H9 (cell line): ENCODE measurements at regions not wholly inside any gene's neighbourhood (a gene's known extent, or its start where the extent isn't known, plus 50 kb on each side); places are given as distances from the start of the nearest gene placed in this dataset.

ENCODE experiments used
- DNase-seq: peaks from one replicate; pipeline ENCODE4 v3.0.0-alpha.2; 2017
- H2AFZ ChIP-seq: one replicate; pipeline ENCODE4 v1.6.1; 2013; ENCODE audit warnings: mild to moderate bottlenecking, low read length, control low read depth, moderate library complexity
- H2AK5ac ChIP-seq: 2 replicates; pipeline ENCODE4 v1.6.1; 2013; ENCODE audit warnings: low read length, control low read depth, mixed read lengths; ENCODE audit not compliant: insufficient read length
- H2BK120ac ChIP-seq: one replicate; pipeline ENCODE4 v1.6.1; 2013; ENCODE audit warnings: low read depth, mild to moderate bottlenecking, low read length, control low read depth, inconsistent platforms; ENCODE audit not compliant: poor library complexity, severe bottlenecking
- H2BK12ac ChIP-seq: 2 replicates; pipeline ENCODE4 v1.6.1; 2013; ENCODE audit warnings: low read length, control low read depth, mixed read lengths, low read depth; ENCODE audit not compliant: insufficient read length
- H2BK15ac ChIP-seq: 2 replicates; pipeline ENCODE4 v1.6.1; 2013; ENCODE audit warnings: low read depth, low read length, control low read depth
- H2BK20ac ChIP-seq: one replicate; pipeline ENCODE4 v1.6.1; 2013; ENCODE audit warnings: low read depth, mild to moderate bottlenecking, low read length, control low read depth, inconsistent platforms; ENCODE audit not compliant: poor library complexity, severe bottlenecking
- H2BK5ac ChIP-seq: 2 replicates; pipeline ENCODE4 v1.6.1; 2013; ENCODE audit warnings: low read length, control low read depth, mixed read lengths; ENCODE audit not compliant: insufficient read length
- H3K14ac ChIP-seq: 2 replicates; pipeline ENCODE4 v1.6.1; 2013; ENCODE audit warnings: low read length, control low read depth; ENCODE audit not compliant: insufficient read depth
- H3K18ac ChIP-seq: 2 replicates; pipeline ENCODE4 v1.6.1; 2013; ENCODE audit warnings: low read depth, mild to moderate bottlenecking, mixed read lengths, low read length, control low read depth; ENCODE audit not compliant: insufficient read length
- H3K23ac ChIP-seq: 2 replicates; pipeline ENCODE4 v1.6.1; 2013; ENCODE audit warnings: low read length, control low read depth, mixed read lengths, low read depth; ENCODE audit not compliant: insufficient read length
- H3K23me2 ChIP-seq: 2 replicates; pipeline ENCODE4 v1.6.1; 2013; ENCODE audit warnings: low read depth, mild to moderate bottlenecking, mixed read lengths, low read length, control low read depth; ENCODE audit not compliant: insufficient read length, poor library complexity, severe bottlenecking
- H3K27ac ChIP-seq: 2 replicates; pipeline ENCODE4 v1.5.1; 2013; ENCODE audit warnings: low read length, control low read depth, mixed read lengths, low read depth; ENCODE audit not compliant: insufficient read length
- H3K27me3 ChIP-seq: 2 replicates; pipeline ENCODE4 v1.6.1; 2013; ENCODE audit warnings: low read length, control low read depth, inconsistent platforms; ENCODE audit not compliant: insufficient read depth
- H3K4ac ChIP-seq: 2 replicates; pipeline ENCODE4 v1.6.1; 2013; ENCODE audit warnings: low read depth, mild to moderate bottlenecking, control low read depth, inconsistent platforms, low read length, moderate library complexity
- H3K4me1 ChIP-seq: 2 replicates; pipeline ENCODE4 v1.6.1; 2013; ENCODE audit warnings: low read length, control low read depth, inconsistent platforms; ENCODE audit not compliant: insufficient read depth
- H3K4me2 ChIP-seq: 2 replicates; pipeline ENCODE4 v1.6.1; 2013; ENCODE audit warnings: low read length, control low read depth, mixed read lengths; ENCODE audit not compliant: insufficient read length, insufficient read depth
- H3K56ac ChIP-seq: 2 replicates; pipeline ENCODE4 v1.6.1; 2013; ENCODE audit warnings: low read depth, mild to moderate bottlenecking, mixed read lengths, low read length, control low read depth; ENCODE audit not compliant: insufficient read length
- H3K79me1 ChIP-seq: 2 replicates; pipeline ENCODE4 v1.6.1; 2013; ENCODE audit warnings: low read depth, mild to moderate bottlenecking, moderate library complexity, low read length, control low read depth, inconsistent platforms; ENCODE audit not compliant: insufficient read depth, poor library complexity, severe bottlenecking
- H3K79me2 ChIP-seq: 2 replicates; pipeline ENCODE4 v1.6.1; 2013; ENCODE audit warnings: low read length, control low read depth, inconsistent platforms; ENCODE audit not compliant: insufficient read depth
- H3K9ac ChIP-seq: 2 replicates; pipeline ENCODE4 v1.6.1; 2013; ENCODE audit warnings: low read length, control low read depth, mixed read lengths; ENCODE audit not compliant: insufficient read length; ENCODE audit errors: extremely low read depth
- H3K9me3 ChIP-seq: one replicate; pipeline ENCODE4 v1.6.1; 2013; ENCODE audit warnings: low read depth, low read length, inconsistent platforms; ENCODE audit not compliant: control insufficient read depth
- H3T11ph ChIP-seq: one replicate; pipeline ENCODE4 v1.6.1; 2013; ENCODE audit warnings: mild to moderate bottlenecking, low read length, control low read depth, inconsistent platforms
- H4K20me1 ChIP-seq: one replicate; pipeline ENCODE4 v1.6.1; 2013; ENCODE audit not compliant: control insufficient read depth, insufficient read length, insufficient read depth
- H4K5ac ChIP-seq: 2 replicates; pipeline ENCODE4 v1.6.1; 2013; ENCODE audit warnings: low read depth, mild to moderate bottlenecking, mixed read lengths, low read length, control low read depth; ENCODE audit not compliant: insufficient read length
- H4K8ac ChIP-seq: replicated peaks from 2 replicates; pipeline ENCODE4 v1.6.1; 2013; ENCODE audit warnings: low read length, control low read depth, mixed read lengths, low read depth; ENCODE audit not compliant: insufficient read length
- H4K91ac ChIP-seq: 2 replicates; pipeline ENCODE4 v1.6.1; 2013; ENCODE audit warnings: low read depth, mild to moderate bottlenecking, moderate library complexity, mixed read lengths, low read length, control low read depth; ENCODE audit not compliant: insufficient read length
- H3K27ac Mint-ChIP-seq, 3 experiments: 2 replicates in 2 of 3; 3 replicates in 1 of 3; pipeline ENCODE4 v1.8.0; 2020 to 2021; ENCODE audit warnings: mixed read lengths in 3 of 3, mild to moderate bottlenecking in 1 of 3, moderate library complexity in 1 of 3
- H3K27me3 Mint-ChIP-seq: 2 replicates; pipeline ENCODE4 v1.8.0; 2021; ENCODE audit warnings: low read depth, mild to moderate bottlenecking, moderate library complexity, mixed read lengths
- H3K36me3 Mint-ChIP-seq, 3 experiments: 2 replicates in 2 of 3; 3 replicates in 1 of 3; pipeline ENCODE4 v1.8.0; 2020 to 2021; ENCODE audit warnings: low read depth in 3 of 3, mixed read lengths in 3 of 3; ENCODE audit not compliant: insufficient read depth in 1 of 3
- H3K4me1 Mint-ChIP-seq, 2 experiments: 2 replicates each; pipeline ENCODE4 v1.8.0; 2020; ENCODE audit warnings: mixed read lengths in 2 of 2
- H3K4me3 Mint-ChIP-seq, 2 experiments: 2 replicates in 1 of 2; 3 replicates in 1 of 2; pipeline ENCODE4 v1.8.0; 2020 to 2021; ENCODE audit warnings: mild to moderate bottlenecking in 2 of 2, mixed read lengths in 2 of 2, moderate library complexity in 1 of 2
- H3K9me3 Mint-ChIP-seq, 2 experiments: 2 replicates in 1 of 2; 3 replicates in 1 of 2; pipeline ENCODE4 v1.8.0; 2020; ENCODE audit warnings: mild to moderate bottlenecking in 2 of 2, mixed read lengths in 2 of 2, moderate library complexity in 1 of 2
- WGBS: extraction: QIAGEN DNeasy Blood & Tissue Kit; methylation state at CpG from one replicate; pipeline ENCODE4 v1.1.7; 2013; ENCODE audit warnings: missing lambda C conversion rate, low lambda C conversion rate, mixed read lengths; ENCODE audit not compliant: insufficient read length; ENCODE audit errors: extremely low coverage; 5-methylcytosine and 5-hydroxymethylcytosine counted together
- TF ChIP-seq, protein P1 (sequence below): fragments of 200-600 bp; sonication (generic); conservative IDR thresholded peaks from 3 replicates; pipeline ENCODE4 v1.8.0; 2021; ENCODE audit warnings: antibody characterized with exemption, mild to moderate bottlenecking

DNA sequence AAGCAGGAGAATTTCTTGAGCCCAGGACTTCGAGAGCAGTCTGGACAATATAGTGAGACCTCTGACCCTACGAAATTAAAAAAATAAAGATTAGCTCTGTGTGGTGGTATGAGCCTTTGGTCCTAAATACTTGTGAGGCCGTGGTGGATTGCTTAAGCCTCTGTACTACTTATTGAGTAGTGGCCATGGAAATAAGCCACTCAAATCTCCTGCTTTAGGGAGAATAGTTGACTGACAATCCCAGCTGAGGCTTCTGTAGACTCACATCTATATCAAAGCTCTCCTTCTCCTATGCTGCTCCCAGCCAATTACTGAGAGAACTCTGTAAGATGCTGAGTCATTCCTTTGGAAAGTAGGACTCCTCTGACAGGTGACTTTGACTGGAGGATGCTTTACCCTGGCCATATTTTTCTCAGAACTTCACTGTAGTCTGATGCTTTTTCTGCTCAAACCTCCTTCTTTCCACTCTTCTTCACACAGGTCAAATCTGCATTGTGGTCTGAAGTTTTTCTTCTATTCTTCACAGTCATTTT, 420.2 kb downstream of the SLC6A15 start:
- Histone ChIP-seq H3K4me1 (no peaks in the 10 kb centered on the region), H3K4ac (no peak overlapping the region), H2AK5ac (no peak overlapping the region), H3T11ph (no peak overlapping the region), H4K8ac (no peak overlapping the region), H4K91ac (no peak overlapping the region), H3K23me2 (no peaks in the 10 kb centered on the region), H2BK15ac (no peak overlapping the region), H3K79me1 (no peaks in the 10 kb centered on the region), H4K20me1 (no peaks in the 10 kb centered on the region), H3K18ac (no peak overlapping the region), H2BK120ac (no peak overlapping the region), H3K9ac (no peak overlapping the region), H2BK20ac (no peak overlapping the region), H3K9me3 (no peaks in the 10 kb centered on the region), H2BK12ac (no peak overlapping the region), H3K14ac (no peak overlapping the region), H2AFZ (no peak overlapping the region), H2BK5ac (no peak overlapping the region), H3K27me3 (no peaks in the 10 kb centered on the region), H3K56ac (no peak overlapping the region), H3K4me2 (no peak overlapping the region), H3K23ac (no peak overlapping the region), H3K27ac (no peak overlapping the region), H4K5ac (no peak overlapping the region), H3K79me2 (no peaks in the 10 kb centered on the region)
- H3K36me3 Mint-ChIP-seq: no peaks in the 10 kb centered on the region
- H3K4me1 Mint-ChIP-seq: no peaks in the 10 kb centered on the region; a peak in 1 of 4 replicates
- no peak for DNase-seq
- no peak overlapping the region for H3K4me3 Mint-ChIP-seq
- no peaks in the 10 kb centered on the region for H3K27me3 Mint-ChIP-seq
- TF ChIP-seq, protein P1, sequence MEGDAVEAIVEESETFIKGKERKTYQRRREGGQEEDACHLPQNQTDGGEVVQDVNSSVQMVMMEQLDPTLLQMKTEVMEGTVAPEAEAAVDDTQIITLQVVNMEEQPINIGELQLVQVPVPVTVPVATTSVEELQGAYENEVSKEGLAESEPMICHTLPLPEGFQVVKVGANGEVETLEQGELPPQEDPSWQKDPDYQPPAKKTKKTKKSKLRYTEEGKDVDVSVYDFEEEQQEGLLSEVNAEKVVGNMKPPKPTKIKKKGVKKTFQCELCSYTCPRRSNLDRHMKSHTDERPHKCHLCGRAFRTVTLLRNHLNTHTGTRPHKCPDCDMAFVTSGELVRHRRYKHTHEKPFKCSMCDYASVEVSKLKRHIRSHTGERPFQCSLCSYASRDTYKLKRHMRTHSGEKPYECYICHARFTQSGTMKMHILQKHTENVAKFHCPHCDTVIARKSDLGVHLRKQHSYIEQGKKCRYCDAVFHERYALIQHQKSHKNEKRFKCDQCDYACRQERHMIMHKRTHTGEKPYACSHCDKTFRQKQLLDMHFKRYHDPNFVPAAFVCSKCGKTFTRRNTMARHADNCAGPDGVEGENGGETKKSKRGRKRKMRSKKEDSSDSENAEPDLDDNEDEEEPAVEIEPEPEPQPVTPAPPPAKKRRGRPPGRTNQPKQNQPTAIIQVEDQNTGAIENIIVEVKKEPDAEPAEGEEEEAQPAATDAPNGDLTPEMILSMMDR: no peak
- H3K27ac Mint-ChIP-seq: peak overlapping the region in 1 of 3 experiments; percentile 70; a peak in 1 of 7 replicates
- WGBS: no CpG with 5 or more reads among the region's 3 CpGs
- H3K9me3 Mint-ChIP-seq: no peaks in the 10 kb centered on the region
